ENCODE measurements at regions not wholly inside any gene's neighbourhood (a gene's known extent, or its start where the extent isn't known, plus 50 kb on each side); places are given as distances from the start of the nearest gene placed in this dataset.

GRCh38 chr5:24819841-24820240 lies 175.1 kb upstream of the CDH10 start:
- Mint-ChIP-seq H3K27ac (ENCODE audit: unreplicated experiment) (no peak overlapping the region), H3K9me3 (ENCODE audit: unreplicated experiment) (no peaks in the 10 kb centered on the region), H3K4me3 (ENCODE audit: unreplicated experiment) (no peak overlapping the region), H3K27me3 (ENCODE audit: unreplicated experiment) (no peaks in the 10 kb centered on the region), H3K36me3 (ENCODE audit: low read depth, unreplicated experiment) (no peaks in the 10 kb centered on the region), H3K4me1 (ENCODE audit: unreplicated experiment) (no peaks in the 10 kb centered on the region)
- no peak for DNase-seq (ENCODE audit: low spot score)
- no peak for TF ChIP-seq CTCF (IDR thresholded peaks at IDR 0.05; ENCODE audit: unreplicated experiment)

- no peak for TF ChIP-seq CTCF (IDR thresholded peaks at IDR 0.05; ENCODE audit: unreplicated experiment)
- Mint-ChIP-seq H3K9me3 (ENCODE audit: unreplicated experiment) (no peaks in the 10 kb centered on the region), H3K4me1 (ENCODE audit: unreplicated experiment) (no peaks in the 10 kb centered on the region), H3K27ac (ENCODE audit: unreplicated experiment) (no peak overlapping the region), H3K4me3 (ENCODE audit: unreplicated experiment) (no peak overlapping the region), H3K27me3 (ENCODE audit: unreplicated experiment) (no peaks in the 10 kb centered on the region), H3K36me3 (ENCODE audit: low read depth, unreplicated experiment) (no peaks in the 10 kb centered on the region)
- DNase-seq (ENCODE audit: low spot score): no peak
Observed at GRCh38 chr5:24817966-24818365, 173.2 kb upstream of the CDH10 start.

GRCh38 chr5:24816206-24816605 lies 171.4 kb upstream of the CDH10 start:
- no peak for TF ChIP-seq CTCF (IDR thresholded peaks at IDR 0.05; ENCODE audit: unreplicated experiment)
- Mint-ChIP-seq H3K4me3 (ENCODE audit: unreplicated experiment) (no peak overlapping the region), H3K4me1 (ENCODE audit: unreplicated experiment) (no peaks in the 10 kb centered on the region), H3K36me3 (ENCODE audit: low read depth, unreplicated experiment) (no peaks in the 10 kb centered on the region), H3K27ac (ENCODE audit: unreplicated experiment) (no peak overlapping the region), H3K27me3 (ENCODE audit: unreplicated experiment) (no peaks in the 10 kb centered on the region), H3K9me3 (ENCODE audit: unreplicated experiment) (no peaks in the 10 kb centered on the region)
- DNase-seq (ENCODE audit: low spot score): no peak

GRCh38 chr5:24805230-24805629 lies 160.5 kb upstream of the CDH10 start:
- H3K27ac Mint-ChIP-seq (ENCODE audit: unreplicated experiment): no peak overlapping the region
- no peak overlapping the region for H3K4me3 Mint-ChIP-seq (ENCODE audit: unreplicated experiment)
- H3K27me3 Mint-ChIP-seq (ENCODE audit: unreplicated experiment): no peaks in the 10 kb centered on the region
- no peak for DNase-seq (ENCODE audit: low spot score)
- no peaks in the 10 kb centered on the region for H3K4me1 Mint-ChIP-seq (ENCODE audit: unreplicated experiment)
- no peaks in the 10 kb centered on the region for H3K9me3 Mint-ChIP-seq (ENCODE audit: unreplicated experiment)
- TF ChIP-seq CTCF (IDR thresholded peaks at IDR 0.05; ENCODE audit: unreplicated experiment): no peak
- H3K36me3 Mint-ChIP-seq (ENCODE audit: low read depth, unreplicated experiment): no peaks in the 10 kb centered on the region

GRCh38 chr5:24804221-24804681 lies 159.5 kb upstream of the CDH10 start:
- Mint-ChIP-seq H3K27ac (ENCODE audit: unreplicated experiment) (no peak overlapping the region), H3K4me3 (ENCODE audit: unreplicated experiment) (no peak overlapping the region), H3K36me3 (ENCODE audit: low read depth, unreplicated experiment) (no peaks in the 10 kb centered on the region), H3K9me3 (ENCODE audit: unreplicated experiment) (no peaks in the 10 kb centered on the region), H3K27me3 (ENCODE audit: unreplicated experiment) (no peaks in the 10 kb centered on the region), H3K4me1 (ENCODE audit: unreplicated experiment) (no peaks in the 10 kb centered on the region)
- TF ChIP-seq CTCF (IDR thresholded peaks at IDR 0.05; ENCODE audit: unreplicated experiment): no peak
- no peak for DNase-seq (ENCODE audit: low spot score)
